ENCODE measurements at regions not wholly inside any gene's neighbourhood (a gene's known extent, or its start where the extent isn't known, plus 50 kb on each side); places are given as distances from the start of the nearest gene placed in this dataset.
"Not testable (repeated sequence)": the region's sequence is repeated elsewhere in the genome, so short reads cannot be mapped to it uniquely, and the experiment has no call there.

- no peaks in the 10 kb centered on the region for H3K27me3 ChIP-seq (replicated peaks in 1 of 2; ENCODE audit: control insufficient read depth in 2 of 2, extremely low read depth in 1 of 2, insufficient read depth in 2 of 2, low read length in 1 of 2)
- no peaks in the 10 kb centered on the region for H3K36me3 Mint-ChIP-seq
- no peak overlapping the region for H3K4me3 Mint-ChIP-seq
- ATAC-seq (replicated peaks in 1 of 4) (no peak), DNase-seq (no peak)
- POLR2A ChIA-PET: no interaction called here
- CTCF ChIA-PET: no interaction called here
- no peaks in the 10 kb centered on the region for H3K4me1 ChIP-seq (ENCODE audit: control insufficient read depth in 1 of 2, extremely low read depth in 1 of 2, insufficient read depth in 2 of 2, low read length in 2 of 2)
- no CpG with 5 or more reads among the region's 5 CpGs for WGBS (ENCODE audit: insufficient coverage)
- no peaks in the 10 kb centered on the region for H3K4me1 Mint-ChIP-seq
- peaks cover 0 to 6% (median 3%) of the 10 kb centered on the region in 3 donors for H3K9me3 Mint-ChIP-seq
- H3K36me3 ChIP-seq (ENCODE audit: control insufficient read depth in 2 of 2, extremely low read depth in 1 of 2, insufficient read depth in 1 of 2, low read length in 1 of 2): no peaks in the 10 kb centered on the region
- no peaks in the 10 kb centered on the region for H3K9me3 ChIP-seq
- H3K27me3 Mint-ChIP-seq: peaks cover 0 to 3% of the 10 kb centered on the region in 2 donors
- H3K27ac ChIP-seq (ENCODE audit: low read length): no peak overlapping the region
- H3K27ac Mint-ChIP-seq: no peak overlapping the region
- H3K4me3 ChIP-seq (ENCODE audit: control insufficient read depth in 1 of 2, extremely low read depth in 1 of 2, low read length in 1 of 2): no peak overlapping the region
Measured at GRCh38 chr3:137329594-137329993, 371.8 kb downstream of the IL20RB start.

- Histone ChIP-seq H3K4me3 (ENCODE audit: control insufficient read depth in 1 of 2, extremely low read depth in 1 of 2, low read length in 1 of 2) (no peak overlapping the region), H3K9me3 (no peaks in the 10 kb centered on the region), H3K27ac (ENCODE audit: low read length) (no peak overlapping the region), H3K36me3 (ENCODE audit: control insufficient read depth in 2 of 2, extremely low read depth in 1 of 2, insufficient read depth in 1 of 2, low read length in 1 of 2) (no peaks in the 10 kb centered on the region), H3K27me3 (replicated peaks in 1 of 2; ENCODE audit: control insufficient read depth in 2 of 2, extremely low read depth in 1 of 2, insufficient read depth in 2 of 2, low read length in 1 of 2) (no peaks in the 10 kb centered on the region), H3K4me1 (ENCODE audit: control insufficient read depth in 1 of 2, extremely low read depth in 1 of 2, insufficient read depth in 2 of 2, low read length in 2 of 2) (no peaks in the 10 kb centered on the region)
- DNase-seq (no peak), ATAC-seq (replicated peaks in 1 of 4) (no peak)
- Mint-ChIP-seq H3K27ac (no peak overlapping the region), H3K36me3 (no peaks in the 10 kb centered on the region), H3K27me3 (peaks cover 0 to 3% of the 10 kb centered on the region in 2 donors), H3K4me3 (no peak overlapping the region), H3K4me1 (no peaks in the 10 kb centered on the region), H3K9me3 (peaks cover 0 to 3% (median 3%) of the 10 kb centered on the region in 3 donors)
- ChIA-PET POLR2A (no interaction called here), CTCF (no interaction called here)
- WGBS (ENCODE audit: insufficient coverage): no CpG with 5 or more reads among the region's 3 CpGs
Measured at GRCh38 chr3:137330246-137330645, 372.5 kb downstream of the IL20RB start.

GRCh38 chr3:137332297-137332696, 374.5 kb downstream of the IL20RB start:
- no peaks in the 10 kb centered on the region for H3K4me1 ChIP-seq (ENCODE audit: control insufficient read depth in 1 of 2, extremely low read depth in 1 of 2, insufficient read depth in 2 of 2, low read length in 2 of 2)

GRCh38 chr3:137335478-137335877, 377.7 kb downstream of the IL20RB start:
- H3K27me3 Mint-ChIP-seq: peaks cover 0 to 3% of the 10 kb centered on the region in 2 donors
- ATAC-seq (replicated peaks in 1 of 4) (no peak), DNase-seq (no peak)
- no peaks in the 10 kb centered on the region for H3K4me1 Mint-ChIP-seq
- Histone ChIP-seq H3K27me3 (replicated peaks in 1 of 2; ENCODE audit: control insufficient read depth in 2 of 2, extremely low read depth in 1 of 2, insufficient read depth in 2 of 2, low read length in 1 of 2) (no peaks in the 10 kb centered on the region), H3K36me3 (ENCODE audit: control insufficient read depth in 2 of 2, extremely low read depth in 1 of 2, insufficient read depth in 1 of 2, low read length in 1 of 2) (no peaks in the 10 kb centered on the region), H3K9me3 (no peaks in the 10 kb centered on the region), H3K4me1 (ENCODE audit: control insufficient read depth in 1 of 2, extremely low read depth in 1 of 2, insufficient read depth in 2 of 2, low read length in 2 of 2) (no peaks in the 10 kb centered on the region), H3K27ac (ENCODE audit: low read length) (no peak overlapping the region), H3K4me3 (ENCODE audit: control insufficient read depth in 1 of 2, extremely low read depth in 1 of 2, low read length in 1 of 2) (no peak overlapping the region)
- peaks cover 12 to 21% (median 15%) of the 10 kb centered on the region in 3 donors for H3K9me3 Mint-ChIP-seq
- WGBS (ENCODE audit: insufficient coverage): 49% methylated on average over 7 of the region's 7 CpGs
- POLR2A ChIA-PET: no interaction called here
- no peaks in the 10 kb centered on the region for H3K36me3 Mint-ChIP-seq
- CTCF ChIA-PET: interaction anchor here in 1 of 2 donors (0.7 kb wide), 1 partner anchor 431 kb away, joined by 3 read pairs; no protein-coding TSS in a partner anchor
- H3K4me3 Mint-ChIP-seq: no peak overlapping the region
- H3K27ac Mint-ChIP-seq: no peak overlapping the region

More at GRCh38 chr3:137332297-137332696, 374.5 kb downstream of the IL20RB start:
- no peaks in the 10 kb centered on the region for H3K36me3 Mint-ChIP-seq
- no peak overlapping the region for H3K27ac ChIP-seq (ENCODE audit: low read length)
- POLR2A ChIA-PET: no interaction called here
- no CpG with 5 or more reads among the region's 2 CpGs for WGBS (ENCODE audit: insufficient coverage)
- no peaks in the 10 kb centered on the region for H3K27me3 ChIP-seq (replicated peaks in 1 of 2; ENCODE audit: control insufficient read depth in 2 of 2, extremely low read depth in 1 of 2, insufficient read depth in 2 of 2, low read length in 1 of 2)
- ATAC-seq (replicated peaks in 1 of 4): no peak
- H3K4me1 Mint-ChIP-seq: no peaks in the 10 kb centered on the region
- no peak overlapping the region for H3K27ac Mint-ChIP-seq
- DNase-seq: no peak
- CTCF ChIA-PET: no interaction called here
- no peak overlapping the region for H3K4me3 ChIP-seq (ENCODE audit: control insufficient read depth in 1 of 2, extremely low read depth in 1 of 2, low read length in 1 of 2)
- no peak overlapping the region for H3K4me3 Mint-ChIP-seq
- H3K9me3 ChIP-seq: no peaks in the 10 kb centered on the region
- no peaks in the 10 kb centered on the region for H3K36me3 ChIP-seq (ENCODE audit: control insufficient read depth in 2 of 2, extremely low read depth in 1 of 2, insufficient read depth in 1 of 2, low read length in 1 of 2)
- peaks cover 0 to 3% (median 0%) of the 10 kb centered on the region in 3 donors for H3K9me3 Mint-ChIP-seq
- peaks cover 0 to 3% of the 10 kb centered on the region in 2 donors for H3K27me3 Mint-ChIP-seq

- ATAC-seq (replicated peaks in 1 of 4); DNase-seq; H3K36me3 ChIP-seq (ENCODE audit: control insufficient read depth in 2 of 2, extremely low read depth in 1 of 2, insufficient read depth in 1 of 2, low read length in 1 of 2); CTCF ChIA-PET; H3K4me1 ChIP-seq (ENCODE audit: control insufficient read depth in 1 of 2, extremely low read depth in 1 of 2, insufficient read depth in 2 of 2, low read length in 2 of 2); H3K27me3 ChIP-seq (replicated peaks in 1 of 2; ENCODE audit: control insufficient read depth in 2 of 2, extremely low read depth in 1 of 2, insufficient read depth in 2 of 2, low read length in 1 of 2); H3K9me3 ChIP-seq; H3K4me1 Mint-ChIP-seq; H3K36me3 Mint-ChIP-seq; H3K4me3 Mint-ChIP-seq; H3K27ac ChIP-seq (ENCODE audit: low read length); H3K4me3 ChIP-seq (ENCODE audit: control insufficient read depth in 1 of 2, extremely low read depth in 1 of 2, low read length in 1 of 2); H3K27ac Mint-ChIP-seq; H3K27me3 Mint-ChIP-seq; POLR2A ChIA-PET: not testable (repeated sequence)
- WGBS (ENCODE audit: insufficient coverage): 46% methylated on average over 2 of the region's 5 CpGs
- H3K9me3 Mint-ChIP-seq: peaks cover 12 to 22% (median 18%) of the 10 kb centered on the region in 3 donors
Measured at GRCh38 chr3:137338400-137338799, 380.6 kb downstream of the IL20RB start.

- Mint-ChIP-seq H3K27me3 (no peaks in the 10 kb centered on the region), H3K9me3 (peaks cover 6 to 17% (median 13%) of the 10 kb centered on the region in 3 donors), H3K4me3 (no peak overlapping the region), H3K27ac (no peak overlapping the region), H3K4me1 (no peaks in the 10 kb centered on the region), H3K36me3 (no peaks in the 10 kb centered on the region)
- DNase-seq (no peak), ATAC-seq (replicated peaks in 1 of 4) (no peak)
- no peaks in the 10 kb centered on the region for H3K4me1 ChIP-seq (ENCODE audit: control insufficient read depth in 1 of 2, extremely low read depth in 1 of 2, insufficient read depth in 2 of 2, low read length in 2 of 2)
- ChIA-PET CTCF (no interaction called here), POLR2A (no interaction called here)
- WGBS (ENCODE audit: insufficient coverage): no CpG with 5 or more reads among the region's 4 CpGs
- H3K27ac ChIP-seq (ENCODE audit: low read length): no peak overlapping the region
- H3K9me3 ChIP-seq: no peaks in the 10 kb centered on the region
- H3K4me3 ChIP-seq (ENCODE audit: control insufficient read depth in 1 of 2, extremely low read depth in 1 of 2, low read length in 1 of 2): no peak overlapping the region
- no peaks in the 10 kb centered on the region for H3K27me3 ChIP-seq (replicated peaks in 1 of 2; ENCODE audit: control insufficient read depth in 2 of 2, extremely low read depth in 1 of 2, insufficient read depth in 2 of 2, low read length in 1 of 2)
- no peaks in the 10 kb centered on the region for H3K36me3 ChIP-seq (ENCODE audit: control insufficient read depth in 2 of 2, extremely low read depth in 1 of 2, insufficient read depth in 1 of 2, low read length in 1 of 2)
Measured at GRCh38 chr3:137343283-137343682, 385.5 kb downstream of the IL20RB start.

- H3K4me1 ChIP-seq (ENCODE audit: control insufficient read depth in 1 of 2, extremely low read depth in 1 of 2, insufficient read depth in 2 of 2, low read length in 2 of 2): no peaks in the 10 kb centered on the region
- CTCF ChIA-PET: no interaction called here
- 40% methylated on average over 1 of the region's 2 CpGs for WGBS (ENCODE audit: insufficient coverage)
- H3K27ac ChIP-seq (ENCODE audit: low read length): no peak overlapping the region
- Mint-ChIP-seq H3K27ac (no peak overlapping the region), H3K4me1 (no peaks in the 10 kb centered on the region), H3K9me3 (peaks cover 3 to 9% (median 5%) of the 10 kb centered on the region in 3 donors), H3K27me3 (no peaks in the 10 kb centered on the region), H3K36me3 (no peaks in the 10 kb centered on the region), H3K4me3 (no peak overlapping the region)
- no peaks in the 10 kb centered on the region for H3K27me3 ChIP-seq (replicated peaks in 1 of 2; ENCODE audit: control insufficient read depth in 2 of 2, extremely low read depth in 1 of 2, insufficient read depth in 2 of 2, low read length in 1 of 2)
- H3K4me3 ChIP-seq (ENCODE audit: control insufficient read depth in 1 of 2, extremely low read depth in 1 of 2, low read length in 1 of 2): no peak overlapping the region
- no peaks in the 10 kb centered on the region for H3K9me3 ChIP-seq
- no peak for ATAC-seq (replicated peaks in 1 of 4)
- DNase-seq: no peak
- POLR2A ChIA-PET: no interaction called here
- H3K36me3 ChIP-seq (ENCODE audit: control insufficient read depth in 2 of 2, extremely low read depth in 1 of 2, insufficient read depth in 1 of 2, low read length in 1 of 2): no peaks in the 10 kb centered on the region
Measured at GRCh38 chr3:137347132-137347531, 389.3 kb downstream of the IL20RB start.
